Smooth muscle cell (in vitro differentiated cells): ENCODE measurements at regions not wholly inside any gene's neighbourhood (a gene's known extent, or its start where the extent isn't known, plus 50 kb on each side); places are given as distances from the start of the nearest gene placed in this dataset.

Experiments used
- DNase-seq: peaks from one replicate; lab custom pipeline; 2025; ENCODE audit not compliant: unreplicated experiment; lab: John Stamatoyannopoulos, UW
- H2AFZ ChIP-seq: fragments of 200-600 bp; sonication (generic); 2 replicates; pipeline ENCODE4 v1.6.0; 2016; ENCODE audit warnings: antibody characterized with exemption, low read depth, mild to moderate bottlenecking
- H3F3A ChIP-seq: fragments of 200-600 bp; sonication (generic); 2 replicates; pipeline ENCODE4 v1.6.0; 2017; ENCODE audit warnings: antibody characterized with exemption, low read depth
- H3K27ac ChIP-seq: fragments of 200-600 bp; sonication (generic); 2 replicates; pipeline ENCODE4 v1.5.1; 2016; ENCODE audit warnings: low read depth, mild to moderate bottlenecking
- H3K27me3 ChIP-seq: fragments of 200-600 bp; sonication (generic); 2 replicates; pipeline ENCODE4 v1.6.1; 2016; ENCODE audit warnings: low read depth, mild to moderate bottlenecking
- H3K36me3 ChIP-seq: fragments of 200-600 bp; sonication (generic); 2 replicates; pipeline ENCODE4 v1.5.1; 2016; ENCODE audit warnings: low read depth
- H3K4me1 ChIP-seq: fragments of 200-600 bp; sonication (generic); 2 replicates; pipeline ENCODE4 v1.5.1; 2016; ENCODE audit warnings: low read depth
- H3K4me2 ChIP-seq: fragments of 200-600 bp; sonication (generic); 2 replicates; pipeline ENCODE4 v1.6.0; 2016; ENCODE audit warnings: mild to moderate bottlenecking
- H3K4me3 ChIP-seq: fragments of 200-600 bp; sonication (generic); 2 replicates; pipeline ENCODE4 v1.5.1; 2016; ENCODE audit warnings: mild to moderate bottlenecking
- H3K79me2 ChIP-seq: fragments of 200-600 bp; sonication (generic); 2 replicates; pipeline ENCODE4 v1.6.0; 2016; ENCODE audit warnings: low read depth, mild to moderate bottlenecking
- H3K9ac ChIP-seq: fragments of 200-600 bp; sonication (generic); 2 replicates; pipeline ENCODE4 v1.6.0; 2016; ENCODE audit warnings: low read depth
- H3K9me3 ChIP-seq: fragments of 200-600 bp; sonication (generic); replicated peaks from 2 replicates; pipeline ENCODE4 v1.5.1; 2016; ENCODE audit warnings: low read depth
- H4K20me1 ChIP-seq: fragments of 200-600 bp; sonication (generic); 2 replicates; pipeline ENCODE4 v1.6.0; 2016; ENCODE audit warnings: low read depth
- WGBS: methylation state at CpG from one replicate; pipeline ENCODE4 v1.1.7; 2016; ENCODE audit warnings: low lambda C conversion rate; 5-methylcytosine and 5-hydroxymethylcytosine counted together
- TF ChIP-seq, protein P1 (sequence below): fragments of 200-600 bp; sonication (generic); IDR thresholded peaks from 2 replicates; pipeline ENCODE4 v1.5.1; 2017; ENCODE audit warnings: borderline replicate concordance, mild to moderate bottlenecking, antibody characterized with exemption; ENCODE audit not compliant: insufficient read depth, poor library complexity, severe bottlenecking

DNA sequence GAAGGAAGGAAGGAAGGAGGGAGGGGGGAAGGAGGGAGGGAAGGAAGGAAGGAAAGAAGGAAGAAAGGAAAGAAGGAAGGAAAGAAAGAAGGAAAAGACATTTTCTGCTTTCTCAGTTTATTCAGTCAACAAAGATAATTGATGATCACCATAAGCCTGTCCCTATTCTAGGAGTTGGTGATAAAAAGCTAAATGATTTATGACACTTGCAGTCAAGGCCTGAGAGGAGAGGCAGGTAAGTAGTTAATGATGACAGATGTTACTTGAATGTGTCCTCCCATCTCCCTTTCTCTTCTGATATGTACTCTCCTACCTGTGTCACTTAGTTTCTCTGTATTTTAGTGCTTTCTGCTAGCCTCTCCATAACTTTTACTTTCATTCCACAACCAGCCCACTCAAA is 141.3 kb downstream of the SLITRK6 start:
- no peak overlapping the region for H2AFZ ChIP-seq

DNA sequence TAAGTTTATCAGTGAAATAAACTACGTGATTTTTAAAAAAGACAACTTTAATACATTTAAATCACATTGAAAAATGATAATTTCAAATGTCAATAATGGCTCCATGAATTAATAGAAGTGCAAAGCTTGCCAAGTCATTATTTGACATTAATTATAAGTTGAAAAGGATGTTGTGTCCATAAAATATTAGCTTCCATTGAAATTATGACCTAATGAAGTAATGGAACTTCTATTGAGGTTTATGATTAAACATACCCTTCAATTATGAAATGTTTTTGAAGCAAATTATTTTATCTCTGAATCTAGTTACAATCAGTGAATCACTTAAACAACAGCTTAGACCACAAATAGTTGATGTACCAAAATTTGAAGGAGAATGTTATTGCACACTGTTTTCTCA is 144.2 kb downstream of the SLITRK6 start:
- H3K36me3 ChIP-seq, result no peaks in the 10 kb centered on the region
- DNase-seq, result no peak
- H3K79me2 ChIP-seq, result no peaks in the 10 kb centered on the region
- TF ChIP-seq, protein P1, sequence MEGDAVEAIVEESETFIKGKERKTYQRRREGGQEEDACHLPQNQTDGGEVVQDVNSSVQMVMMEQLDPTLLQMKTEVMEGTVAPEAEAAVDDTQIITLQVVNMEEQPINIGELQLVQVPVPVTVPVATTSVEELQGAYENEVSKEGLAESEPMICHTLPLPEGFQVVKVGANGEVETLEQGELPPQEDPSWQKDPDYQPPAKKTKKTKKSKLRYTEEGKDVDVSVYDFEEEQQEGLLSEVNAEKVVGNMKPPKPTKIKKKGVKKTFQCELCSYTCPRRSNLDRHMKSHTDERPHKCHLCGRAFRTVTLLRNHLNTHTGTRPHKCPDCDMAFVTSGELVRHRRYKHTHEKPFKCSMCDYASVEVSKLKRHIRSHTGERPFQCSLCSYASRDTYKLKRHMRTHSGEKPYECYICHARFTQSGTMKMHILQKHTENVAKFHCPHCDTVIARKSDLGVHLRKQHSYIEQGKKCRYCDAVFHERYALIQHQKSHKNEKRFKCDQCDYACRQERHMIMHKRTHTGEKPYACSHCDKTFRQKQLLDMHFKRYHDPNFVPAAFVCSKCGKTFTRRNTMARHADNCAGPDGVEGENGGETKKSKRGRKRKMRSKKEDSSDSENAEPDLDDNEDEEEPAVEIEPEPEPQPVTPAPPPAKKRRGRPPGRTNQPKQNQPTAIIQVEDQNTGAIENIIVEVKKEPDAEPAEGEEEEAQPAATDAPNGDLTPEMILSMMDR, result no peak
- H3K27me3 ChIP-seq, result no peaks in the 10 kb centered on the region
- no peak overlapping the region for H2AFZ ChIP-seq
- H3K9ac ChIP-seq, result no peak overlapping the region
- no peaks in the 10 kb centered on the region for H4K20me1 ChIP-seq
- no peaks in the 10 kb centered on the region for H3F3A ChIP-seq
- H3K27ac ChIP-seq, result peak overlapping the region; percentile 57
- no peaks in the 10 kb centered on the region for H3K9me3 ChIP-seq
- no peak overlapping the region for H3K4me3 ChIP-seq
- no peak overlapping the region for H3K4me2 ChIP-seq
- WGBS, result 83% methylated on average over 1 of the region's 1 CpG
- H3K4me1 ChIP-seq, result no peaks in the 10 kb centered on the region

More for the DNA sequence above, 141.3 kb downstream of the SLITRK6 start:
- Histone ChIP-seq H3K4me3 (no peak overlapping the region), H3K9me3 (no peaks in the 10 kb centered on the region), H3K9ac (no peak overlapping the region), H3K27ac (no peak overlapping the region), H4K20me1 (no peaks in the 10 kb centered on the region), H3K36me3 (no peaks in the 10 kb centered on the region), H3K27me3 (no peaks in the 10 kb centered on the region), H3K4me1 (no peaks in the 10 kb centered on the region), H3K79me2 (no peaks in the 10 kb centered on the region), H3K4me2 (no peak overlapping the region), H3F3A (no peaks in the 10 kb centered on the region)
- TF ChIP-seq, protein P1, result no peak
- no peak for DNase-seq

DNA sequence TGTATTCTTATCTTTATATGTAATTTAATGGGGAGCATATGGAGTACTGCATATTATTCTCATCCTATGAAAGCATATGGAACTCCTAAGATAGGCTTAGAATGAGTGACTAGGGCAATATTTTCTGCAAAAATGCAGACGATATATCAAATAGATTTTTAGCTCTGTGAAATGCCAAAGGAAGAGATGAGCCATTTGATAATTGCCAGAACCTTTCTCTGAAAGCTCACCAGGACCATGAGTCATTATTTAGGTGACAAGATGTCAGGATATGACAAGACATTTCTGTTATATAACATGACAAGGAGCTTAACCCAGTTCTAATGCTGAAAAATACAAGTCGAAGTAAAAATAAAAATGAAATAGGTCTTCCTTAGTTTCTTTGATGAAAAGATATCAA is 145.0 kb downstream of the SLITRK6 start:
- H4K20me1 ChIP-seq, result no peaks in the 10 kb centered on the region
- TF ChIP-seq, protein P1, result no peak
- no peaks in the 10 kb centered on the region for H3F3A ChIP-seq
- no peak overlapping the region for H3K4me2 ChIP-seq
- no peaks in the 10 kb centered on the region for H3K36me3 ChIP-seq
- H3K79me2 ChIP-seq, result no peaks in the 10 kb centered on the region
- H3K4me3 ChIP-seq, result no peak overlapping the region
- H2AFZ ChIP-seq, result no peak overlapping the region
- peak overlapping the region; percentile 72 for H3K27ac ChIP-seq
- no peaks in the 10 kb centered on the region for H3K27me3 ChIP-seq
- WGBS, result 37% methylated on average over 2 of the region's 2 CpGs
- H3K9me3 ChIP-seq, result no peaks in the 10 kb centered on the region
- no peak for DNase-seq
- no peaks in the 10 kb centered on the region for H3K4me1 ChIP-seq
- H3K9ac ChIP-seq, result no peak overlapping the region

DNA sequence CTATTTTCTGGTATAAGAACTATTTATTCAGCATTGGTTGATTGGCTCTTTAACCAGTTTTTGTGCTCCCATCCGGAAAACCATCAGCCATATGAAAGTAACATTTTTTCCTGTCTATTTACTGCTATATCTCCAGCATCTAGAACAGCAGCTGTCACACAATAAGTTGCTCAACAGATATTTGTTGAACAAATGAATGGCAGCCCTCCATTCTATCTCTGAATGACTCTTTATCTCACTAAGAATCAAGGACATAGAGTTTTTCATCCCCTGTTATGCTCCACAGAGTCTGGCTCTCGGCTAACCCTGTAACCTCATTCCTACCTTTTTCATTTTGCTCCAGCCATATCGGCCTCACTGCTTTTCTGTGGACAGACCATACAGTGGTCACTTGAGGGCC is 145.5 kb downstream of the SLITRK6 start:
- Histone ChIP-seq H3K9me3 (no peaks in the 10 kb centered on the region), H2AFZ (no peak overlapping the region), H3K27me3 (no peaks in the 10 kb centered on the region), H3K4me3 (no peak overlapping the region), H3K36me3 (no peaks in the 10 kb centered on the region), H3F3A (no peaks in the 10 kb centered on the region), H3K27ac (peak overlapping the region; percentile 72), H3K79me2 (no peaks in the 10 kb centered on the region), H3K4me1 (no peaks in the 10 kb centered on the region), H3K9ac (no peak overlapping the region), H3K4me2 (no peak overlapping the region), H4K20me1 (no peaks in the 10 kb centered on the region)
- WGBS, result 76% methylated on average over 3 of the region's 3 CpGs
- no peak for DNase-seq
- TF ChIP-seq, protein P1, result no peak
